GM12891 (cell line): ENCODE measurements at regions not wholly inside any gene's neighbourhood (a gene's known extent, or its start where the extent isn't known, plus 50 kb on each side); places are given as distances from the start of the nearest gene placed in this dataset.

Experiments used
- PAX5 ChIP-seq: IDR thresholded peaks from 2 replicates; pipeline ENCODE4 v1.6.1; 2011; ENCODE audit warnings: low read length, moderate library complexity, mild to moderate bottlenecking; ENCODE audit not compliant: insufficient read depth, severe bottlenecking
- TAF1 ChIP-seq: IDR thresholded peaks from 2 replicates; pipeline ENCODE4 v1.6.1; 2011; ENCODE audit warnings: low read depth, low read length, control low read depth

DNA sequence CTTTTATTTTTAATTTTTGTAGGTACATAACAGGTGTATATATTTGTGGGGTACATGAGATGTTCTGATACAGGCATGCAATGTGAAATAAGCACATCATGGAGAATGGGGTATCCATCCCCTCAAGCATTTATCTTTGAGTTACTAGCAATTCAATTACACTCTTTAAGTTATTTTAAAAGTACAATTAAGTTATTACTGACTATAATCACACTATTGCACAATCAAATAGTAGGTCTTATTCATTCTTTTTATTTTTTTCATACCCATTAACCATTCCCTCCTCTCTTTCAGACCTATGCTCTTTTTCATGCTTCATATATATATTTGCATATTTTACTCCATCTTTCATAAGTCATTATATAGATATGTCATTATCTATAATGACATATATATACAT lies 93.3 kb downstream of the MAGEB5 start:
- TF ChIP-seq TAF1, result no peak
- TF ChIP-seq PAX5, result no peak
